ENCODE measurements at regions not wholly inside any gene's neighbourhood (a gene's known extent, or its start where the extent isn't known, plus 50 kb on each side); places are given as distances from the start of the nearest gene placed in this dataset.

DNA sequence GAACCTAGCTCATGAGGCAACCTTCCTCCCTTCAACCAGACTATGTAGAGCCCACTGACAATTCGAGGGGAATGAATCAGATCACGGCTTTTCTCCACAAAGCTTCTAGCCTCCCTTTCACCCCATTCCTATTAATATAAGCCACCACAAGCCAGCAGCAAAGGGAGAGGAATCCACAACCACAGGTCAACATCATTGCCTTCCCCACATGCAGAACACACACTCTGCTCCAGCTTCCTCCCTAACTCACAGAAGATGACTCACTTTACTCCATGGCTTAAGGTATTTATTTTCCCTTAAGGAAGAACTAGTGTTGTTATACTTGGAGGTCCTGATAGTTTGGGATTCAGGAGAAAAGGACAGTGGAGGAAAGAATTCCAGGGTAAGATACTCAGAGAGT, 272.2 kb downstream of the C1D start:
- WGBS (ENCODE audit: low lambda C conversion rate) = 0% methylated on average over 2 of the region's 2 CpGs
- no peak for FAIRE-seq
- TF ChIP-seq REPIN1 (CRISPR knock-in tag; IDR thresholded peaks at IDR 0.05; ENCODE audit: borderline replicate concordance, low read depth) = no peak
- TF ChIP-seq SOX13 (IDR thresholded peaks at IDR 0.05) = no peak
- no peak for TF ChIP-seq SOX13 (CRISPR knock-in tag; conservative IDR thresholded peaks at IDR 0.05 in 1 of 2, IDR thresholded peaks at IDR 0.05 in 1 of 2)
- TF ChIP-seq, protein P1, sequence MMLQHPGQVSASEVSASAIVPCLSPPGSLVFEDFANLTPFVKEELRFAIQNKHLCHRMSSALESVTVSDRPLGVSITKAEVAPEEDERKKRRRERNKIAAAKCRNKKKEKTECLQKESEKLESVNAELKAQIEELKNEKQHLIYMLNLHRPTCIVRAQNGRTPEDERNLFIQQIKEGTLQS (CRISPR knock-in tag; IDR thresholded peaks at IDR 0.05) = no peak
- TF ChIP-seq HNRNPLL (IDR thresholded peaks at IDR 0.05; ENCODE audit: low read depth, low read length, poor library complexity, severe bottlenecking) = no peak
- TF ChIP-seq ZKSCAN5 (CRISPR knock-in tag; IDR thresholded peaks at IDR 0.05) = no peak
- no peak for TF ChIP-seq AHR (CRISPR knock-in tag; IDR thresholded peaks at IDR 0.05)
- TF ChIP-seq, protein P2, sequence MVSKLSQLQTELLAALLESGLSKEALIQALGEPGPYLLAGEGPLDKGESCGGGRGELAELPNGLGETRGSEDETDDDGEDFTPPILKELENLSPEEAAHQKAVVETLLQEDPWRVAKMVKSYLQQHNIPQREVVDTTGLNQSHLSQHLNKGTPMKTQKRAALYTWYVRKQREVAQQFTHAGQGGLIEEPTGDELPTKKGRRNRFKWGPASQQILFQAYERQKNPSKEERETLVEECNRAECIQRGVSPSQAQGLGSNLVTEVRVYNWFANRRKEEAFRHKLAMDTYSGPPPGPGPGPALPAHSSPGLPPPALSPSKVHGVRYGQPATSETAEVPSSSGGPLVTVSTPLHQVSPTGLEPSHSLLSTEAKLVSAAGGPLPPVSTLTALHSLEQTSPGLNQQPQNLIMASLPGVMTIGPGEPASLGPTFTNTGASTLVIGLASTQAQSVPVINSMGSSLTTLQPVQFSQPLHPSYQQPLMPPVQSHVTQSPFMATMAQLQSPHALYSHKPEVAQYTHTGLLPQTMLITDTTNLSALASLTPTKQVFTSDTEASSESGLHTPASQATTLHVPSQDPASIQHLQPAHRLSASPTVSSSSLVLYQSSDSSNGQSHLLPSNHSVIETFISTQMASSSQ (IDR thresholded peaks at IDR 0.05; ENCODE audit: low read depth) = no peak
- TF ChIP-seq, protein P2 (CRISPR knock-in tag; IDR thresholded peaks at IDR 0.05; ENCODE audit: borderline replicate concordance) = no peak
- TF ChIP-seq, protein P3, sequence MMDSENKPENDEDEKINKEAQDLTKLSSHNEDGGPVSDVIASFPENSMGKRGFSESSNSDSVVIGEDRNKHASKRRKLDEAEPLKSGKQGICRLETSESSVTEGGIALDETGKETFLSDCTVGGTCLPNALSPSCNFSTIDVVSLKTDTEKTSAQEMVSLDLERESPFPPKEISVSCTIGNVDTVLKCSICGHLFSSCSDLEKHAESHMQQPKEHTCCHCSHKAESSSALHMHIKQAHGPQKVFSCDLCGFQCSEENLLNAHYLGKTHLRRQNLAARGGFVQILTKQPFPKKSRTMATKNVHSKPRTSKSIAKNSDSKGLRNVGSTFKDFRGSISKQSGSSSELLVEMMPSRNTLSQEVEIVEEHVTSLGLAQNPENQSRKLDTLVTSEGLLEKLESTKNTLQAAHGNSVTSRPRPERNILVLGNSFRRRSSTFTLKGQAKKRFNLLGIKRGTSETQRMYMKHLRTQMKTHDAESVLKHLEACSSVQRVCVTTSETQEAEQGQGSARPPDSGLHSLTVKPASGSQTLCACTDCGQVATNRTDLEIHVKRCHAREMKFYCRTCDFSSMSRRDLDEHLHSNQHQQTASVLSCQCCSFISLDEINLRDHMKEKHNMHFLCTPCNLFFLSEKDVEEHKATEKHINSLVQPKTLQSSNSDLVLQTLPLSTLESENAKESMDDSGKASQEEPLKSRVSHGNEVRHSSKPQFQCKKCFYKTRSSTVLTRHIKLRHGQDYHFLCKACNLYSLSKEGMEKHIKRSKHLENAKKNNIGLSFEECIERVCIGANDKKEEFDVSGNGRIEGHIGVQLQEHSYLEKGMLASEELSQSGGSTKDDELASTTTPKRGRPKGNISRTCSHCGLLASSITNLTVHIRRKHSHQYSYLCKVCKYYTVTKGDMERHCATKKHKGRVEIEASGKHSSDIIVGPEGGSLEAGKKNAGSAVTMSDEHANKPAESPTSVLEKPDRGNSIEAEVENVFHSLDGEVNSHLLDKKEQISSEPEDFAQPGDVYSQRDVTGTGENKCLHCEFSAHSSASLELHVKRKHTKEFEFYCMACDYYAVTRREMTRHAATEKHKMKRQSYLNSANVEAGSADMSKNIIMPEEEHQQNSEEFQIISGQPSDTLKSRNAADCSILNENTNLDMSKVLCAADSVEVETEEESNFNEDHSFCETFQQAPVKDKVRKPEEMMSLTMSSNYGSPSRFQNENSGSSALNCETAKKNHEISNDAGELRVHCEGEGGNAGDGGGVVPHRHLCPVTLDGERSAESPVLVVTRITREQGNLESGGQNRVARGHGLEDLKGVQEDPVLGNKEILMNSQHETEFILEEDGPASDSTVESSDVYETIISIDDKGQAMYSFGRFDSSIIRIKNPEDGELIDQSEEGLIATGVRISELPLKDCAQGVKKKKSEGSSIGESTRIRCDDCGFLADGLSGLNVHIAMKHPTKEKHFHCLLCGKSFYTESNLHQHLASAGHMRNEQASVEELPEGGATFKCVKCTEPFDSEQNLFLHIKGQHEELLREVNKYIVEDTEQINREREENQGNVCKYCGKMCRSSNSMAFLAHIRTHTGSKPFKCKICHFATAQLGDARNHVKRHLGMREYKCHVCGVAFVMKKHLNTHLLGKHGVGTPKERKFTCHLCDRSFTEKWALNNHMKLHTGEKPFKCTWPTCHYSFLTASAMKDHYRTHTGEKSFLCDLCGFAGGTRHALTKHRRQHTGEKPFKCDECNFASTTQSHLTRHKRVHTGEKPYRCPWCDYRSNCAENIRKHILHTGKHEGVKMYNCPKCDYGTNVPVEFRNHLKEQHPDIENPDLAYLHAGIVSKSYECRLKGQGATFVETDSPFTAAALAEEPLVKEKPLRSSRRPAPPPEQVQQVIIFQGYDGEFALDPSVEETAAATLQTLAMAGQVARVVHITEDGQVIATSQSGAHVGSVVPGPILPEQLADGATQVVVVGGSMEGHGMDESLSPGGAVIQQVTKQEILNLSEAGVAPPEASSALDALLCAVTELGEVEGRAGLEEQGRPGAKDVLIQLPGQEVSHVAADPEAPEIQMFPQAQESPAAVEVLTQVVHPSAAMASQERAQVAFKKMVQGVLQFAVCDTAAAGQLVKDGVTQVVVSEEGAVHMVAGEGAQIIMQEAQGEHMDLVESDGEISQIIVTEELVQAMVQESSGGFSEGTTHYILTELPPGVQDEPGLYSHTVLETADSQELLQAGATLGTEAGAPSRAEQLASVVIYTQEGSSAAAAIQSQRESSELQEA (CRISPR knock-in tag; IDR thresholded peaks at IDR 0.05; ENCODE audit: not compliant biosample characterization) = no peak
- TF ChIP-seq ZNF7 (CRISPR knock-in tag; IDR thresholded peaks at IDR 0.05) = no peak

More for the DNA sequence above, 272.2 kb downstream of the C1D start:
- H3K27me3 ChIP-seq (ENCODE audit: control insufficient read depth in 1 of 2, insufficient read depth in 2 of 2, low read length in 2 of 2) = no peaks in the 10 kb centered on the region
- in situ Hi-C loops (cut with HindIII; ENCODE audit: extremely low pct_ligation_motif_present, low pct_unique_long_range_greater_than_20kb) = no loop called here
- DNase-seq (ENCODE audit: low spot score) (no peak), ATAC-seq (no peak)
- POLR2A ChIA-PET = no interaction called here
- CTCF ChIA-PET (ENCODE audit: low intra/inter-chr PET ratio, low total read pairs) = no interaction called here
- intact Hi-C loops (cut with micrococcal nuclease; ENCODE audit: unreplicated experiment) = no loop called here
- H3K9me3 ChIP-seq (ENCODE audit: low read length) = no peaks in the 10 kb centered on the region
- no peaks in the 10 kb centered on the region for H3K36me3 ChIP-seq (replicated peaks in 1 of 2; ENCODE audit: control insufficient read depth in 1 of 2, insufficient read depth in 2 of 2, low read length in 2 of 2)
- no peak overlapping the region for H3K9ac ChIP-seq (ENCODE audit: insufficient read depth, low read depth, low read length)
- H3K4me1 ChIP-seq (ENCODE audit: insufficient read depth, low read length) = no peaks in the 10 kb centered on the region
- H3K4me2 ChIP-seq (ENCODE audit: low read depth, low read length) = no peak overlapping the region
- no peak overlapping the region for H2AFZ ChIP-seq (ENCODE audit: low read length)
- no peaks in the 10 kb centered on the region for H3K79me2 ChIP-seq (ENCODE audit: insufficient read depth, low read length)
- BruUV-seq (replicated peaks) = no TSS peak
- H3K27ac ChIP-seq (ENCODE audit: extremely low read length, insufficient read depth, low read length) = no peak overlapping the region
- H4K20me1 ChIP-seq (ENCODE audit: insufficient read depth, low read length) = no peaks in the 10 kb centered on the region
- H3K4me3 ChIP-seq (replicated peaks in 1 of 3; ENCODE audit: insufficient read depth in 1 of 3, low read depth in 2 of 3, low read length in 3 of 3) = no peak overlapping the region
